Glomerular endothelial cell (primary cell): ENCODE measurements at regions not wholly inside any gene's neighbourhood (a gene's known extent, or its start where the extent isn't known, plus 50 kb on each side); places are given as distances from the start of the nearest gene placed in this dataset.

Source experiments
- DNase-seq: peaks from one replicate; pipeline ENCODE4 v3.0.0-alpha.2; 2011; ENCODE audit warnings: low read depth, low spot score; ENCODE audit errors: extremely low read depth

- no peak for DNase-seq
Observed at GRCh38 chr11:130765951-130766649, 150.2 kb downstream of the SNX19 start.

GRCh38 chr11:130766650-130767565 is 149.4 kb downstream of the SNX19 start:
- DNase-seq = no peak

- DNase-seq = no peak
Observed at GRCh38 chr11:130769782-130770535, 146.3 kb downstream of the SNX19 start.

- no peak for DNase-seq
Observed at GRCh38 chr11:130771708-130772107, 144.6 kb downstream of the SNX19 start.

- no peak for DNase-seq
Observed at GRCh38 chr11:130772266-130773227, 143.7 kb downstream of the SNX19 start.

GRCh38 chr11:130773244-130773820 is 142.9 kb downstream of the SNX19 start:
- DNase-seq = no peak

GRCh38 chr11:130774703-130775102 is 141.6 kb downstream of the SNX19 start:
- no peak for DNase-seq

- DNase-seq = no peak
Observed at GRCh38 chr11:130775306-130776060, 140.8 kb downstream of the SNX19 start.

GRCh38 chr11:130776061-130776419 is 140.2 kb downstream of the SNX19 start:
- DNase-seq = no peak

- no peak for DNase-seq
Observed at GRCh38 chr11:130778026-130778425, 138.3 kb downstream of the SNX19 start.

GRCh38 chr11:130778705-130779104 is 137.6 kb downstream of the SNX19 start:
- no peak for DNase-seq

GRCh38 chr11:130779267-130779666 is 137.0 kb downstream of the SNX19 start:
- no peak for DNase-seq

- DNase-seq = no peak
Observed at GRCh38 chr11:130779943-130780342, 136.3 kb downstream of the SNX19 start.

- no peak for DNase-seq
Observed at GRCh38 chr11:130780437-130780836, 135.8 kb downstream of the SNX19 start.

- no peak for DNase-seq
Observed at GRCh38 chr11:130781931-130782330, 134.3 kb downstream of the SNX19 start.

- DNase-seq = no peak
Observed at GRCh38 chr11:130782361-130783222, 133.7 kb downstream of the SNX19 start.

GRCh38 chr11:130783323-130783722 is 133.0 kb downstream of the SNX19 start:
- DNase-seq = no peak
